ENCODE measurements at regions not wholly inside any gene's neighbourhood (a gene's known extent, or its start where the extent isn't known, plus 50 kb on each side); places are given as distances from the start of the nearest gene placed in this dataset.

DNA sequence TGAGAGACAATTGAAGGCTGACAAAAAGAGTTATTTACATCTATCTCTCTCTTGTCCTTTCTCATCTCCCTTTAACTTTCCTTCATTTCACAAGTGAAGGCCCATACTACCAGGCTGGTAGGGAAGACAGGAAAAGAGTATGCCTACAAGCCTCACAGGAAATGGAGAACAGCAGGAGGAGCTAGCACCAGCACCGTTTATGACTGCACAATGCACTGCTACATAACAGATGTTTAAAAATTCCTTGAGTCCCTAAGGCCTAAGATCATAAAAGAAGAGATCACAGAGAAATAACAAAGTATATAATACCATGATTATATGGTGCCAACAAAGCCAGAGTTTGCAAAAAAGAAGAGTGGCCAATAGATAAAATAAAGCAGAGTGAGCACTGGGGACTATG lies 194.8 kb downstream of the UNC5CL start:
- intact Hi-C loops (cut with micrococcal nuclease), result loop anchor here (10.0 kb wide), 2 partner anchors 299 to 859 kb away; no protein-coding TSS in a partner anchor
- ATAC-seq, result no peak
- no peaks in the 10 kb centered on the region for H3K36me3 ChIP-seq (ENCODE audit: control insufficient read depth, insufficient read depth, low read length)
- in situ Hi-C loops (cut with MboI), result loop anchor here (25.0 kb wide), 1 partner anchor 1482 kb away; no protein-coding TSS in a partner anchor
- no peak overlapping the region for H3K4me2 ChIP-seq (ENCODE audit: insufficient read depth, low read length)
- TF ChIP-seq CREM (IDR thresholded peaks at IDR 0.05; ENCODE audit: low read depth), result no peak
- TF ChIP-seq, protein P1, sequence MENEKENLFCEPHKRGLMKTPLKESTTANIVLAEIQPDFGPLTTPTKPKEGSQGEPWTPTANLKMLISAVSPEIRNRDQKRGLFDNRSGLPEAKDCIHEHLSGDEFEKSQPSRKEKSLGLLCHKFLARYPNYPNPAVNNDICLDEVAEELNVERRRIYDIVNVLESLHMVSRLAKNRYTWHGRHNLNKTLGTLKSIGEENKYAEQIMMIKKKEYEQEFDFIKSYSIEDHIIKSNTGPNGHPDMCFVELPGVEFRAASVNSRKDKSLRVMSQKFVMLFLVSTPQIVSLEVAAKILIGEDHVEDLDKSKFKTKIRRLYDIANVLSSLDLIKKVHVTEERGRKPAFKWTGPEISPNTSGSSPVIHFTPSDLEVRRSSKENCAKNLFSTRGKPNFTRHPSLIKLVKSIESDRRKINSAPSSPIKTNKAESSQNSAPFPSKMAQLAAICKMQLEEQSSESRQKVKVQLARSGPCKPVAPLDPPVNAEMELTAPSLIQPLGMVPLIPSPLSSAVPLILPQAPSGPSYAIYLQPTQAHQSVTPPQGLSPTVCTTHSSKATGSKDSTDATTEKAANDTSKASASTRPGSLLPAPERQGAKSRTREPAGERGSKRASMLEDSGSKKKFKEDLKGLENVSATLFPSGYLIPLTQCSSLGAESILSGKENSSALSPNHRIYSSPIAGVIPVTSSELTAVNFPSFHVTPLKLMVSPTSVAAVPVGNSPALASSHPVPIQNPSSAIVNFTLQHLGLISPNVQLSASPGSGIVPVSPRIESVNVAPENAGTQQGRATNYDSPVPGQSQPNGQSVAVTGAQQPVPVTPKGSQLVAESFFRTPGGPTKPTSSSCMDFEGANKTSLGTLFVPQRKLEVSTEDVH (IDR thresholded peaks at IDR 0.05; ENCODE audit: low read depth, partially characterized antibody), result no peak
- no peak for TF ChIP-seq ZNF347 (CRISPR knock-in tag; IDR thresholded peaks at IDR 0.05; ENCODE audit: low read depth)
- TF ChIP-seq HDGF (IDR thresholded peaks at IDR 0.05), result no peak
- no peak for TF ChIP-seq ZBED1 (IDR thresholded peaks at IDR 0.05)
- TF ChIP-seq SIRT6 (IDR thresholded peaks at IDR 0.05; ENCODE audit: low read depth, low read length), result no peak
- no peak for TF ChIP-seq CHCHD3 (CRISPR knock-in tag; IDR thresholded peaks at IDR 0.05)
- TF ChIP-seq TGIF2 (CRISPR knock-in tag; IDR thresholded peaks at IDR 0.05), result no peak
- TF ChIP-seq DIDO1 (tag; IDR thresholded peaks at IDR 0.05; ENCODE audit: low read depth), result no peak
- TF ChIP-seq, protein P2, sequence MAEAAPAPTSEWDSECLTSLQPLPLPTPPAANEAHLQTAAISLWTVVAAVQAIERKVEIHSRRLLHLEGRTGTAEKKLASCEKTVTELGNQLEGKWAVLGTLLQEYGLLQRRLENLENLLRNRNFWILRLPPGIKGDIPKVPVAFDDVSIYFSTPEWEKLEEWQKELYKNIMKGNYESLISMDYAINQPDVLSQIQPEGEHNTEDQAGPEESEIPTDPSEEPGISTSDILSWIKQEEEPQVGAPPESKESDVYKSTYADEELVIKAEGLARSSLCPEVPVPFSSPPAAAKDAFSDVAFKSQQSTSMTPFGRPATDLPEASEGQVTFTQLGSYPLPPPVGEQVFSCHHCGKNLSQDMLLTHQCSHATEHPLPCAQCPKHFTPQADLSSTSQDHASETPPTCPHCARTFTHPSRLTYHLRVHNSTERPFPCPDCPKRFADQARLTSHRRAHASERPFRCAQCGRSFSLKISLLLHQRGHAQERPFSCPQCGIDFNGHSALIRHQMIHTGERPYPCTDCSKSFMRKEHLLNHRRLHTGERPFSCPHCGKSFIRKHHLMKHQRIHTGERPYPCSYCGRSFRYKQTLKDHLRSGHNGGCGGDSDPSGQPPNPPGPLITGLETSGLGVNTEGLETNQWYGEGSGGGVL (CRISPR knock-in tag; IDR thresholded peaks at IDR 0.05), result no peak
- TF ChIP-seq, protein P3, sequence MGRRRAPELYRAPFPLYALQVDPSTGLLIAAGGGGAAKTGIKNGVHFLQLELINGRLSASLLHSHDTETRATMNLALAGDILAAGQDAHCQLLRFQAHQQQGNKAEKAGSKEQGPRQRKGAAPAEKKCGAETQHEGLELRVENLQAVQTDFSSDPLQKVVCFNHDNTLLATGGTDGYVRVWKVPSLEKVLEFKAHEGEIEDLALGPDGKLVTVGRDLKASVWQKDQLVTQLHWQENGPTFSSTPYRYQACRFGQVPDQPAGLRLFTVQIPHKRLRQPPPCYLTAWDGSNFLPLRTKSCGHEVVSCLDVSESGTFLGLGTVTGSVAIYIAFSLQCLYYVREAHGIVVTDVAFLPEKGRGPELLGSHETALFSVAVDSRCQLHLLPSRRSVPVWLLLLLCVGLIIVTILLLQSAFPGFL (CRISPR knock-in tag; IDR thresholded peaks at IDR 0.05), result no peak
- TF ChIP-seq PML (IDR thresholded peaks at IDR 0.05; ENCODE audit: low read length), result no peak
- TF ChIP-seq, protein P4, sequence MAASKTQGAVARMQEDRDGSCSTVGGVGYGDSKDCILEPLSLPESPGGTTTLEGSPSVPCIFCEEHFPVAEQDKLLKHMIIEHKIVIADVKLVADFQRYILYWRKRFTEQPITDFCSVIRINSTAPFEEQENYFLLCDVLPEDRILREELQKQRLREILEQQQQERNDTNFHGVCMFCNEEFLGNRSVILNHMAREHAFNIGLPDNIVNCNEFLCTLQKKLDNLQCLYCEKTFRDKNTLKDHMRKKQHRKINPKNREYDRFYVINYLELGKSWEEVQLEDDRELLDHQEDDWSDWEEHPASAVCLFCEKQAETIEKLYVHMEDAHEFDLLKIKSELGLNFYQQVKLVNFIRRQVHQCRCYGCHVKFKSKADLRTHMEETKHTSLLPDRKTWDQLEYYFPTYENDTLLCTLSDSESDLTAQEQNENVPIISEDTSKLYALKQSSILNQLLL (CRISPR knock-in tag; IDR thresholded peaks at IDR 0.05; ENCODE audit: borderline replicate concordance), result no peak
- TF ChIP-seq DPF2 (IDR thresholded peaks at IDR 0.05), result no peak
- TF ChIP-seq SMAD1 (IDR thresholded peaks at IDR 0.05; ENCODE audit: low read depth, low read length, partially characterized antibody), result no peak
- TF ChIP-seq ZNF707 (CRISPR knock-in tag; conservative IDR thresholded peaks at IDR 0.05), result no peak
- TF ChIP-seq, protein P5, sequence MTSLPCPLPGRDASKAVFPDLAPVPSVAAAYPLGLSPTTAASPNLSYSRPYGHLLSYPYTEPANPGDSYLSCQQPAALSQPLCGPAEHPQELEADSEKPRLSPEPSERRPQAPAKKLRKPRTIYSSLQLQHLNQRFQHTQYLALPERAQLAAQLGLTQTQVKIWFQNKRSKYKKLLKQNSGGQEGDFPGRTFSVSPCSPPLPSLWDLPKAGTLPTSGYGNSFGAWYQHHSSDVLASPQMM (CRISPR knock-in tag; IDR thresholded peaks at IDR 0.05), result no peak
- peaks cover 1 to 4% of the 10 kb centered on the region in 2 experiments; a peak in 2 of 5 replicates for H3K27me3 ChIP-seq (ENCODE audit: control insufficient read depth in 2 of 2, insufficient read depth in 2 of 2, low read length in 2 of 2)
- H3K9me3 ChIP-seq (replicated peaks; ENCODE audit: control insufficient read depth, insufficient read depth, low read depth, low read length), result no peaks in the 10 kb centered on the region
- H3K27ac ChIP-seq (ENCODE audit: extremely low read depth, low read depth, low read length), result no peak overlapping the region
- no peak overlapping the region for H3K9ac ChIP-seq (ENCODE audit: insufficient read depth in 1 of 2, low read depth in 2 of 2, low read length in 2 of 2)
- no peaks in the 10 kb centered on the region for H3K79me2 ChIP-seq (ENCODE audit: control insufficient read depth, insufficient read depth, low read length)
- no peaks in the 10 kb centered on the region for H3K9me1 ChIP-seq (ENCODE audit: control insufficient read depth, insufficient read depth, low read length)
- no peak overlapping the region for H2AFZ ChIP-seq (ENCODE audit: low read depth, low read length)
- no peak for DNase-seq (ENCODE audit: extremely low read depth in 1 of 4, low spot score in 3 of 4)
- no TSS peak for BruUV-seq (replicated peaks)
- POLR2A ChIA-PET, result interaction anchor here (0.7 to 0.8 kb wide), 2 partner anchors 73 to 678 kb away, joined by 3 read pairs; no protein-coding TSS in a partner anchor
- no peak overlapping the region for H3K4me3 ChIP-seq
- no peak for FAIRE-seq
- H4K20me1 ChIP-seq (replicated peaks; ENCODE audit: control insufficient read depth, insufficient read depth, low read length), result no peaks in the 10 kb centered on the region
- CTCF ChIA-PET (ENCODE audit: low intra/inter-chr PET ratio), result no interaction called here
- 5% methylated on average over 1 of the region's 1 CpG for WGBS (ENCODE audit: insufficient coverage, low coverage, missing lambda C conversion rate)
- H3K4me1 ChIP-seq (replicated peaks in 1 of 2; ENCODE audit: control insufficient read depth in 2 of 2, insufficient read depth in 2 of 2, low read length in 2 of 2), result no peaks in the 10 kb centered on the region
